Pancreas (tissue), 10 donors: ENCODE measurements at regions not wholly inside any gene's neighbourhood (a gene's known extent, or its start where the extent isn't known, plus 50 kb on each side); places are given as distances from the start of the nearest gene placed in this dataset.

Source experiments
- ATAC-seq, 4 donors: fragments of 200-7000 bp; cut with Tn5 transposase; one replicate each; pipeline versions ENCODE4 v1.8.0 to v1.9.1; 2020; ENCODE audit warnings: mild to moderate bottlenecking in 4 of 4, moderate library complexity in 4 of 4
- DNase-seq, 6 donors: peaks; one replicate each; pipeline ENCODE4 v3.0.0-alpha.2; 2020
- FAIRE-seq: peaks from 2 replicates; lab custom pipeline; 2012; peaks lifted over from hg19 to GRCh38; lab: Jason Lieb, UNC
- H3K27ac ChIP-seq, 4 donors: fragments of 200-600 bp; sonication (generic); 1 replicate in 3 of 4; 2 replicates in 1 of 4; pipeline versions ENCODE4 v1.5.0 to v1.8.0; 2020
- H3K27me3 ChIP-seq, 4 donors: fragments of 200-600 bp; one replicate each; pipeline ENCODE4 v1.8.0; 2021
- H3K36me3 ChIP-seq, 3 donors: fragments of 200-600 bp; sonication (generic) in 1 of 3; one replicate each; pipeline versions ENCODE4 v1.5.0 to v1.8.0; 2020 to 2021
- H3K4me1 ChIP-seq, 3 donors: fragments of 200-600 bp; one replicate each; pipeline ENCODE4 v1.8.0; 2021
- H3K4me3 ChIP-seq, 4 donors: fragments of 200-600 bp; sonication (generic) in 2 of 4; one replicate each; pipeline versions ENCODE4 v1.5.0 to v1.8.0; 2020 to 2021
- H3K9me3 ChIP-seq, 4 donors: fragments of 200-600 bp; one replicate each; pipeline ENCODE4 v1.8.0; 2021
- WGBS, 2 donors: extraction: QIAGEN DNeasy Blood & Tissue Kit; methylation state at CpG; one replicate each; pipeline ENCODE4 v1.1.7; 2013; 5-methylcytosine and 5-hydroxymethylcytosine counted together
- intact Hi-C, 3 donors: fragments of 100-400 bp; cut with DNase I; formaldehyde crosslinking; loops; one replicate each; pipeline versions ENCODE4 v1.11.1 to v1.14.2; 2022
- TF ChIP-seq, protein P1 (sequence below), 4 donors: fragments of 200-600 bp; sonication (generic) in 3 of 4; IDR thresholded peaks; one replicate each; pipeline versions ENCODE4 v1.5.0 to v1.8.0; 2021; ENCODE audit warnings: antibody characterized with exemption in 4 of 4
- donor health status: healthy with polysubstance abuse.
- donor health status: DM: no; HTN: no; CAD: no; lungs with moderate emphysema.
- donor health status: DM: no; HTN: no; CAD: no.
- donor health status: control.
- donor health status: control.
- donor health status: Bipolar disorder and iron deficiency.
- donor health status: DM: yes; HTN: yes; CAD: no.
- donor health status: DM: no; HTN: no; CAD: no.
- donor health status: DM: no; HTN: no; CAD: no.
- donor health status: DM: yes; HTN: yes; CAD: no.

DNA sequence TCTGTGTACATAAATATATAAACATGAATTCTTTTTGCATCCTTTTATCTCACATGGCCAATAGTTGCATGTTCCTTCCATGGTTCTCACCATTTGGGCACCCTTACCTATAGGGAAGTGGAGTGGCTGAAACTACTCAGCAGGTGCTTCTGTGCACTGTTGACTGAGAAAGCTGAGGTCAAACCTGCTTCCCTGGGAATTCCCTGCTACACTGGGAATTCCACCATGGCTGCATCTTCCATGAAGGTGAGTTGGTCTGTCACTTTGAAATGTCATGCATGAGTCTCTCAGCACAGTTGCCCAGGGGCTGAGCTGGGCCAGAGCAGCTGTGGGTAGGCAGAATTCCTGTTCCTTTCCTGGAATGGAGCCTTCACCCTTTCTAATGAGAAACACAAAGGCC is 193.8 kb upstream of the PRSS16 start:
- DNase-seq (no peak), FAIRE-seq (no peak), ATAC-seq (peak in 1 of 4 donors; percentile 24)
- Histone ChIP-seq H3K27ac (no peak overlapping the region), H3K27me3 (peaks cover 0 to 13% (median 0%) of the 10 kb centered on the region in 4 donors), H3K4me3 (no peak overlapping the region), H3K4me1 (no peaks in the 10 kb centered on the region), H3K36me3 (no peaks in the 10 kb centered on the region), H3K9me3 (no peaks in the 10 kb centered on the region)
- TF ChIP-seq, protein P1, sequence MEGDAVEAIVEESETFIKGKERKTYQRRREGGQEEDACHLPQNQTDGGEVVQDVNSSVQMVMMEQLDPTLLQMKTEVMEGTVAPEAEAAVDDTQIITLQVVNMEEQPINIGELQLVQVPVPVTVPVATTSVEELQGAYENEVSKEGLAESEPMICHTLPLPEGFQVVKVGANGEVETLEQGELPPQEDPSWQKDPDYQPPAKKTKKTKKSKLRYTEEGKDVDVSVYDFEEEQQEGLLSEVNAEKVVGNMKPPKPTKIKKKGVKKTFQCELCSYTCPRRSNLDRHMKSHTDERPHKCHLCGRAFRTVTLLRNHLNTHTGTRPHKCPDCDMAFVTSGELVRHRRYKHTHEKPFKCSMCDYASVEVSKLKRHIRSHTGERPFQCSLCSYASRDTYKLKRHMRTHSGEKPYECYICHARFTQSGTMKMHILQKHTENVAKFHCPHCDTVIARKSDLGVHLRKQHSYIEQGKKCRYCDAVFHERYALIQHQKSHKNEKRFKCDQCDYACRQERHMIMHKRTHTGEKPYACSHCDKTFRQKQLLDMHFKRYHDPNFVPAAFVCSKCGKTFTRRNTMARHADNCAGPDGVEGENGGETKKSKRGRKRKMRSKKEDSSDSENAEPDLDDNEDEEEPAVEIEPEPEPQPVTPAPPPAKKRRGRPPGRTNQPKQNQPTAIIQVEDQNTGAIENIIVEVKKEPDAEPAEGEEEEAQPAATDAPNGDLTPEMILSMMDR (IDR thresholded peaks at IDR 0.05), result no peak
- intact Hi-C loops, result no loop called here

- Histone ChIP-seq H3K36me3 (no peaks in the 10 kb centered on the region), H3K4me1 (no peaks in the 10 kb centered on the region), H3K4me3 (no peak overlapping the region), H3K27ac (no peak overlapping the region), H3K27me3 (peaks cover 0 to 13% (median 0%) of the 10 kb centered on the region in 4 donors), H3K9me3 (no peaks in the 10 kb centered on the region)
- 93 to 97% methylated on average over 1 of the region's 1 CpG for WGBS, 2 donors
- ATAC-seq (no peak), FAIRE-seq (no peak), DNase-seq (no peak)
- TF ChIP-seq, protein P1 (IDR thresholded peaks at IDR 0.05), result no peak
- intact Hi-C loops, result no loop called here
Measured at GRCh38 chr6:27056615-27057014, 190.9 kb upstream of the PRSS16 start.

GRCh38 chr6:27059621-27060425 is 187.7 kb upstream of the PRSS16 start:
- Histone ChIP-seq H3K4me1 (no peaks in the 10 kb centered on the region), H3K9me3 (no peaks in the 10 kb centered on the region), H3K27ac (no peak overlapping the region), H3K27me3 (peaks cover 0 to 13% (median 0%) of the 10 kb centered on the region in 4 donors), H3K36me3 (no peaks in the 10 kb centered on the region), H3K4me3 (no peak overlapping the region)
- FAIRE-seq (no peak), DNase-seq (no peak), ATAC-seq (no peak)
- intact Hi-C loops, result no loop called here
- TF ChIP-seq, protein P1 (IDR thresholded peaks at IDR 0.05), result no peak
- 65% methylated on average over 10 of the region's 10 CpGs for WGBS, 2 donors

DNA sequence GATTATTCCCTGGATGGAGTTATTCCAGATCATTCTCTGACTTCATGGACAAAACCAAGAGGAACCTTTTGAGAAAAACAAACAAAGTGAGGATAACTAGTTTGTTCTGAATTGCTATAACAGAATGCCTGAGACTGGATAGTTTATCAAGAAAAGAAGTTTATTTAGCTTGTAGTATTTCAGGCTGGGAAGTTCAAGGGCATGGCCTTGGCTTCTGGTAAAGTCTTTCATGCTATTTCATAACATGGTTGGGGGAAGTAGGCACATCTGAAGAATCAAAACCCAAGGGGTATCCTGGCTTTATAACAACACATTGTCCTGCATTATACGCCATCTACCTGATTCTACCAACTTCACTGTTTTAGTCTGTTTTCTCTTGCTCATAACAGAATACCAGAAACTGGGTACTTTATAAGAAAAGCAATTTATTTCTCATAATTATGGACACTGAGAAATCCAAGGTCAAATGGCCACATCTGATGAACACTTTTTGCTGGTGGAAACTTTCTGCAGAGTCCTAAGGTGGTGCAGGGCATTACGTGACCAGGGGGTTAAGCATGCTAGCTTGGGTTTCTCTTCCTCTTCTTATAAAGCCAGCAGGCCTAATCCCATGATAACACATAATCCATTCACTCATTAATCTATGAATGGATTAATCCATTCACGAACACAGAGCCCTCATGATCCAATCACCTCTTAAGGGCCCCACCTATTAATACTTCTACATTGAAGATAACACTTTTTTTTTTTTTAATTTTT is 186.1 kb upstream of the PRSS16 start:
- 87 to 95% methylated on average over 3 of the region's 3 CpGs for WGBS, 2 donors
- Histone ChIP-seq H3K9me3 (no peaks in the 10 kb centered on the region), H3K4me1 (no peaks in the 10 kb centered on the region), H3K27me3 (peaks cover 0 to 13% (median 0%) of the 10 kb centered on the region in 4 donors), H3K4me3 (no peak overlapping the region), H3K27ac (no peak overlapping the region), H3K36me3 (no peaks in the 10 kb centered on the region)
- intact Hi-C loops, result no loop called here
- DNase-seq (no peak), FAIRE-seq (no peak), ATAC-seq (no peak)
- TF ChIP-seq, protein P1 (IDR thresholded peaks at IDR 0.05), result no peak
